ENCODE measurements at regions not wholly inside any gene's neighbourhood (a gene's known extent, or its start where the extent isn't known, plus 50 kb on each side); places are given as distances from the start of the nearest gene placed in this dataset.

DNA sequence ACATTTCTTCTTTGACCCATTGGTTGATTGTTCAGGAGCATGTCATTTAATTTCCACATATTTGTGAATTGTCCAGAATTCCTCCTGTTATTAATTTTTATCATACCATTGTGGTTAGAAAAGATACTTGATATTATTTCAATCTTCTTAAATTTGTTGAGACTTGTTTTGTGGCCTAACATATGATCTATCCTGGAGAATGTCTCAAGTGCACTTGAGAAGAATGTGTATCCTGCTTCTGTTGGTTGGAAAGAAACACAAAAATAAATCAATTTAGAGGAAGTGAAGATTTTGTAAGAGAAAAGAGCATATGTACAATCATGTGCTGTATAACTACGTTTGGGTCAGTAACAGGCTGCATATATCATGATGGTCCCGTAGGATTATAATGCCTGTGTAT is 118.6 kb upstream of the CDC42EP3 start:
- Histone ChIP-seq H3K9me3 (peaks cover 0 to 4% (median 0%) of the 10 kb centered on the region in 4 donors), H3K36me3 (no peaks in the 10 kb centered on the region), H3K27me3 (no peaks in the 10 kb centered on the region), H3K4me3 (no peak overlapping the region), H3K4me1 (no peaks in the 10 kb centered on the region), H3K27ac (no peak overlapping the region)
- no peak for DNase-seq
- TF ChIP-seq, protein P1, sequence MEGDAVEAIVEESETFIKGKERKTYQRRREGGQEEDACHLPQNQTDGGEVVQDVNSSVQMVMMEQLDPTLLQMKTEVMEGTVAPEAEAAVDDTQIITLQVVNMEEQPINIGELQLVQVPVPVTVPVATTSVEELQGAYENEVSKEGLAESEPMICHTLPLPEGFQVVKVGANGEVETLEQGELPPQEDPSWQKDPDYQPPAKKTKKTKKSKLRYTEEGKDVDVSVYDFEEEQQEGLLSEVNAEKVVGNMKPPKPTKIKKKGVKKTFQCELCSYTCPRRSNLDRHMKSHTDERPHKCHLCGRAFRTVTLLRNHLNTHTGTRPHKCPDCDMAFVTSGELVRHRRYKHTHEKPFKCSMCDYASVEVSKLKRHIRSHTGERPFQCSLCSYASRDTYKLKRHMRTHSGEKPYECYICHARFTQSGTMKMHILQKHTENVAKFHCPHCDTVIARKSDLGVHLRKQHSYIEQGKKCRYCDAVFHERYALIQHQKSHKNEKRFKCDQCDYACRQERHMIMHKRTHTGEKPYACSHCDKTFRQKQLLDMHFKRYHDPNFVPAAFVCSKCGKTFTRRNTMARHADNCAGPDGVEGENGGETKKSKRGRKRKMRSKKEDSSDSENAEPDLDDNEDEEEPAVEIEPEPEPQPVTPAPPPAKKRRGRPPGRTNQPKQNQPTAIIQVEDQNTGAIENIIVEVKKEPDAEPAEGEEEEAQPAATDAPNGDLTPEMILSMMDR (IDR thresholded peaks at IDR 0.05), result no peak
- no peak for TF ChIP-seq POLR2A (IDR thresholded peaks at IDR 0.05)

DNA sequence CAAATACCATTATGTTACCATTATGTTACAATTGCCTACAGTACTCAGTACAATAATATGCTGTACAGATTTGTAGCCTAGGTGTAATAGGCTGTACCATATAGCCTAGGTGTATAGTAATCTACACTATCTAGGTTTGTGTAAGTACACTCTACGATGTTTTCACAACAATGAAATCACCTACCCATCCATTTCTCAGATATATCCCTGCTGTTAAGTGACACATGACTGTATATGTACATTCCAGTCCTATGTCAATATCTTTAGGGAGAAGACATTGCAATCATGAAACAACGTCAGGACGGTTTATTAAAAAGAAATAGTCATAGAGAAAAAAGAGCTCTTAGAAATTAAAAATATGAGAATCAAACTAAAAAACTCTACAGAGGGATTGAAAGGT is 119.0 kb upstream of the CDC42EP3 start:
- Histone ChIP-seq H3K27me3 (no peaks in the 10 kb centered on the region), H3K27ac (no peak overlapping the region), H3K4me3 (no peak overlapping the region), H3K36me3 (no peaks in the 10 kb centered on the region), H3K9me3 (peaks cover 0 to 4% (median 0%) of the 10 kb centered on the region in 4 donors), H3K4me1 (no peaks in the 10 kb centered on the region)
- no peak for TF ChIP-seq POLR2A (IDR thresholded peaks at IDR 0.05)
- TF ChIP-seq, protein P1 (IDR thresholded peaks at IDR 0.05), result no peak
- DNase-seq, result no peak

DNA sequence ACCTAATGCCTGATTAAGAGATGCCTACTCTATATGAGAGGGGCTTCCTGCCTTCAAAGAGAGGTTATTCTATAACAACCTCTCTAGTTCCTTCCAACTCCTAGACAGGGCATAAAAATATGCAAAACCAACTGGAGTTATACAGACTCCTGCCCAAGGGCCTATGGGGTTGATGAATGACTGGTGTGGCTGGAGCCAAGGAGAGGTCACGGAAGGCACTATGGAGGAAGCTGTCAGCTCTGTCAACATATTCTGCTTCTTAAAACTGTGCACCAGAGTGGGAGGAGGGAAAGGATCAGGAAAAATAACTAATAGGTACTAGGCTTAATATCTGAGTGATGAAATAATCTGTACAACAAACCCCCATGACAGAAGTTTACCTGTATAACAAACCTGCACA is 120.9 kb upstream of the CDC42EP3 start:
- Histone ChIP-seq H3K9me3 (peaks cover 0 to 4% (median 0%) of the 10 kb centered on the region in 4 donors), H3K36me3 (no peaks in the 10 kb centered on the region), H3K27me3 (no peaks in the 10 kb centered on the region), H3K4me3 (no peak overlapping the region), H3K4me1 (no peaks in the 10 kb centered on the region), H3K27ac (no peak overlapping the region)
- TF ChIP-seq, protein P1 (IDR thresholded peaks at IDR 0.05), result no peak
- no peak for TF ChIP-seq POLR2A (IDR thresholded peaks at IDR 0.05)
- DNase-seq, result no peak

DNA sequence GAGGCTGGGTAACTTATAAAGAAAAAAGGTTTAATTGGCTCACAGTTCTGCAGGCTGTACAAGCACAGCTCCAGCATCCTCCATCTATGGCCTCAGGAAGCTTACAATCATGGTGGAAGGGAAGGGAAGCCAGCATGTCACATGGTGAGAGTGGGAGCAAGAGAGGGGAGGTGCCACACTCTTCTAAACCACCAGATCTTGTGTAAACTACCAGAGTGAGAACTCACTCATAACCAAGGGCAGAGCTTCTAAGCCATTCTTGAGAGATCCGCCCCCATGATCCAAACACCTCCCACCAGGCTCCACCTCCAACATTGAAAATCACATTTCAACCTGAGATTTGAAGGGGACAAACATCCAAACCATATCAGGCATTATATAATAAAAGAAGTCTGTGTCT is 121.6 kb upstream of the CDC42EP3 start:
- H3K27ac ChIP-seq, result no peak overlapping the region

DNA sequence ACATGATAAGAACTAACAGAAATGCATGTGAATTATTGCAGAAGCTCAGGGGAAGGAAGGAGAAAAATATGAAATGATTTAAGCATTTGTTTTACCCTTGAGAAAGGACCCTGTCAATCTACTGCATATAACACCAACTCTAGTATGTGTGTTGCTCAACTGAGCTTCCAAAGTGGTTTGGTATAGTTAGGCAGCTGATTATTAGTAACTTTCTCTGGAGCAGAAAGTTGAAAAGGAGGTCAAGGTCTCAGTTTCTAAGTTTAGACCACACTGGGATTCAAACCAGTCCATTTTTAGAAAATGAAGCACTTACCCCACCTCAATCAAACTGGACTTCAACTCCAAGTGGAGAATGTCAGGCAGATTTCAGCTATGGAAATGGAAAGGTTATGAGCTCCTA is 123.3 kb upstream of the CDC42EP3 start:
- Histone ChIP-seq H3K9me3 (no peaks in the 10 kb centered on the region), H3K36me3 (no peaks in the 10 kb centered on the region), H3K27me3 (no peaks in the 10 kb centered on the region), H3K4me3 (no peak overlapping the region), H3K27ac (no peak overlapping the region), H3K4me1 (peaks cover 0 to 3% (median 0%) of the 10 kb centered on the region in 4 donors)
- DNase-seq, result no peak
- TF ChIP-seq POLR2A (IDR thresholded peaks at IDR 0.05), result no peak
- TF ChIP-seq, protein P1 (IDR thresholded peaks at IDR 0.05), result no peak

More for the DNA sequence above, 121.6 kb upstream of the CDC42EP3 start:
- Histone ChIP-seq H3K4me3 (no peak overlapping the region), H3K27me3 (no peaks in the 10 kb centered on the region), H3K36me3 (no peaks in the 10 kb centered on the region), H3K4me1 (peaks cover 0 to under 1% (median 0%) of the 10 kb centered on the region in 4 donors), H3K9me3 (peaks cover 0 to 4% (median 0%) of the 10 kb centered on the region in 4 donors)
- TF ChIP-seq POLR2A (IDR thresholded peaks at IDR 0.05), result no peak
- TF ChIP-seq, protein P1 (IDR thresholded peaks at IDR 0.05), result no peak
- no peak for DNase-seq

DNA sequence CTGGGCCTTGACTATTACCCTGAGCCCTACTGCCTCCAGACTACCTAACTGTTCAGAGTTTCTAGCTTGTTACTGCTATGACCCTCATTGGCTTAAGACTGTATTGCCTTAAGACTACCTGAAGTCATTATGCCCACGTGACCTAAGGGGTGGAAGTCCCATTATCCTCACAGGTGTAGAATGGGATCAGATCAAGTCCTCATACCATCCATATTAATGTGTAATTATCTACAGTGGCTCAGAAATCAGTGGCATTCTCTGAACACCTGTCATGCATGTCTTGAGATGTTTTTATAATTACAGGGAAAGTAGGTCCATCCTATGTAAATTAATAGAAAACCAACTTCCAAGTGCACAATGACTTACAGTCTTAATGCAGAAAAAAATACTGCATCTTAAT is 124.0 kb upstream of the CDC42EP3 start:
- no peak overlapping the region for H3K27ac ChIP-seq
- peaks cover 0 to 3% (median 0%) of the 10 kb centered on the region in 4 donors for H3K4me1 ChIP-seq
- no peak for DNase-seq
- H3K27me3 ChIP-seq, result no peaks in the 10 kb centered on the region
- no peaks in the 10 kb centered on the region for H3K36me3 ChIP-seq
- TF ChIP-seq, protein P1 (IDR thresholded peaks at IDR 0.05), result no peak
- H3K9me3 ChIP-seq, result no peaks in the 10 kb centered on the region
- H3K4me3 ChIP-seq, result no peak overlapping the region
